H1 (cell line): ENCODE measurements at regions not wholly inside any gene's neighbourhood (a gene's known extent, or its start where the extent isn't known, plus 50 kb on each side); places are given as distances from the start of the nearest gene placed in this dataset.

Source experiments
- CTCF ChIA-PET: fragments of 300-600 bp; sonication (Branson Sonifier 250); formaldehyde crosslinking; loops from one replicate; lab custom pipeline; 2021; ENCODE audit not compliant: partially characterized antibody; lab: Charles Lee
- POLR2A ChIA-PET: fragments of 300-600 bp; sonication (Branson Sonifier 250); formaldehyde crosslinking; loops from one replicate; lab custom pipeline; 2021; ENCODE audit warnings: inconsistent platforms; ENCODE audit not compliant: partially characterized antibody; lab: Charles Lee
- DNase-seq, 2 experiments: peaks; one replicate each; pipeline versions ENCODE4 v3.0.0 to v3.0.0-alpha.2; 2010 to 2022; ENCODE audit warnings: low spot score in 2 of 2, low read depth in 1 of 2, mixed read lengths in 1 of 2
- FAIRE-seq: peaks from 2 replicates; lab custom pipeline; 2011; peaks lifted over from hg19 to GRCh38; lab: Jason Lieb, UNC
- H2AFZ ChIP-seq: 2 replicates; pipeline ENCODE4 v1.8.1; 2012; ENCODE audit warnings: low read length, inconsistent platforms
- H2AK5ac ChIP-seq: 2 replicates; pipeline ENCODE4 v1.6.1; 2013; ENCODE audit warnings: low read depth, low read length
- H2BK120ac ChIP-seq: replicated peaks from 2 replicates; pipeline ENCODE3; 2013; ENCODE audit warnings: low read depth, low read length, inconsistent platforms
- H2BK12ac ChIP-seq: 2 replicates; pipeline ENCODE4 v1.6.1; 2013; ENCODE audit warnings: low read depth, low read length
- H2BK15ac ChIP-seq: 2 replicates; pipeline ENCODE4 v1.6.1; 2013; ENCODE audit warnings: low read length
- H2BK20ac ChIP-seq: 2 replicates; pipeline ENCODE4 v1.6.1; 2013; ENCODE audit warnings: low read length
- H2BK5ac ChIP-seq: 2 replicates; pipeline ENCODE4 v1.6.1; 2013; ENCODE audit warnings: low read depth, low read length
- H3K14ac ChIP-seq: 2 replicates; pipeline ENCODE4 v1.6.1; 2013; ENCODE audit warnings: inconsistent platforms; ENCODE audit not compliant: insufficient read length
- H3K18ac ChIP-seq: 2 replicates; pipeline ENCODE4 v1.6.1; 2013; ENCODE audit warnings: low read length; ENCODE audit errors: extremely low read depth
- H3K23ac ChIP-seq: 2 replicates; pipeline ENCODE4 v1.6.1; 2013; ENCODE audit warnings: inconsistent platforms; ENCODE audit not compliant: insufficient read length
- H3K23me2 ChIP-seq: 2 replicates; pipeline ENCODE4 v1.6.1; 2013; ENCODE audit warnings: low read depth, low read length
- H3K27ac ChIP-seq: 2 replicates; pipeline ENCODE4 v1.6.1; 2011; ENCODE audit warnings: low read depth, low read length, inconsistent platforms
- H3K27me3 ChIP-seq, 4 experiments: replicated peaks in 1 of 4; 1 replicate in 1 of 4; 2 replicates in 3 of 4; pipeline versions ENCODE4 v1.6.1 to v1.8.1; 2011 to 2013; ENCODE audit warnings: low read length in 3 of 4, mild to moderate bottlenecking in 3 of 4, inconsistent platforms in 2 of 4, mixed read lengths in 2 of 4, moderate library complexity in 1 of 4; ENCODE audit not compliant: control insufficient read depth in 3 of 4, insufficient read depth in 3 of 4; ENCODE audit errors: extremely low read depth in 1 of 4
- H3K36me3 ChIP-seq, 4 experiments: 2 replicates each; pipeline versions ENCODE4 v1.6.1 to v1.8.1; 2011 to 2013; ENCODE audit warnings: mild to moderate bottlenecking in 4 of 4, low read length in 3 of 4, moderate library complexity in 2 of 4, control low read depth in 1 of 4, inconsistent platforms in 1 of 4; ENCODE audit not compliant: insufficient read depth in 4 of 4, control insufficient read depth in 2 of 4
- H3K4ac ChIP-seq: replicated peaks from 2 replicates; pipeline ENCODE3; 2013; ENCODE audit warnings: low read length, low read depth, mixed read lengths, inconsistent platforms; ENCODE audit not compliant: insufficient read length
- H3K4me1 ChIP-seq, 4 experiments: replicated peaks in 1 of 4; 1 replicate in 1 of 4; 2 replicates in 3 of 4; pipeline versions ENCODE4 v1.6.1 to v1.8.1; 2011 to 2013; ENCODE audit warnings: low read length in 3 of 4, inconsistent platforms in 2 of 4, mixed read lengths in 1 of 4; ENCODE audit not compliant: insufficient read depth in 4 of 4, control insufficient read depth in 3 of 4
- H3K4me2 ChIP-seq, 2 experiments: 2 replicates each; pipeline versions ENCODE4 v1.6.1 to v1.8.1; 2011 to 2013; ENCODE audit warnings: low read depth in 2 of 2, low read length in 2 of 2, control low read depth in 1 of 2, inconsistent platforms in 1 of 2, mild to moderate bottlenecking in 1 of 2; ENCODE audit not compliant: insufficient read depth in 1 of 2
- H3K4me3 ChIP-seq, 4 experiments: fragments of 200-600, 300-600 bp in 1 of 4; sonication (generic), shearing (Covaris generic), sonication (Bioruptor Twin) in 1 of 4; 2 replicates each; pipeline versions ENCODE4 v1.5.1 to v1.8.1; 2011 to 2016; ENCODE audit warnings: low read length in 4 of 4, low read depth in 3 of 4, control low read depth in 2 of 4, inconsistent platforms in 2 of 4, mild to moderate bottlenecking in 2 of 4, mixed read lengths in 1 of 4, moderate library complexity in 1 of 4; ENCODE audit not compliant: insufficient read depth in 2 of 4; ENCODE audit errors: extremely low read depth in 1 of 4
- H3K56ac ChIP-seq: replicated peaks from 2 replicates; pipeline ENCODE3; 2013; ENCODE audit warnings: low read depth, mild to moderate bottlenecking, mixed read lengths, low read length, inconsistent platforms; ENCODE audit not compliant: insufficient read length
- H3K79me1 ChIP-seq: 2 replicates; pipeline ENCODE4 v1.6.1; 2013; ENCODE audit warnings: low read depth, low read length, control low read depth
- H3K79me2 ChIP-seq, 2 experiments: 2 replicates each; pipeline versions ENCODE4 v1.6.1 to v1.8.1; 2012 to 2013; ENCODE audit warnings: low read length in 2 of 2, mild to moderate bottlenecking in 2 of 2, inconsistent platforms in 1 of 2; ENCODE audit not compliant: insufficient read depth in 2 of 2, control insufficient read depth in 1 of 2
- H3K9ac ChIP-seq, 4 experiments: replicated peaks in 1 of 4; 1 replicate in 1 of 4; 2 replicates in 3 of 4; pipeline versions ENCODE4 v1.6.1 to v1.8.1; 2011 to 2013; ENCODE audit warnings: low read depth in 3 of 4, low read length in 3 of 4, control low read depth in 2 of 4, mild to moderate bottlenecking in 2 of 4, moderate library complexity in 2 of 4, inconsistent platforms in 1 of 4; ENCODE audit errors: extremely low read depth in 1 of 4
- H3K9me3 ChIP-seq, 2 experiments: 2 replicates each; pipeline versions ENCODE4 v1.6.1 to v1.8.1; 2012 to 2013; ENCODE audit warnings: mild to moderate bottlenecking in 2 of 2, moderate library complexity in 2 of 2, control low read depth in 1 of 2, inconsistent platforms in 1 of 2, low read depth in 1 of 2, low read length in 1 of 2, mixed read lengths in 1 of 2; ENCODE audit not compliant: insufficient read depth in 2 of 2
- H4K20me1 ChIP-seq, 2 experiments: replicated peaks in 1 of 2; 2 replicates each; pipeline versions ENCODE3 to v1.8.1; 2011 to 2013; ENCODE audit warnings: inconsistent platforms in 2 of 2, low read length in 2 of 2, mild to moderate bottlenecking in 1 of 2; ENCODE audit not compliant: insufficient read depth in 2 of 2, control insufficient read depth in 1 of 2
- H4K5ac ChIP-seq: 2 replicates; pipeline ENCODE4 v1.6.1; 2013; ENCODE audit warnings: low read length, low read depth, mixed read lengths, inconsistent platforms; ENCODE audit not compliant: insufficient read length
- H4K8ac ChIP-seq: 2 replicates; pipeline ENCODE4 v1.8.0; 2013; ENCODE audit warnings: mild to moderate bottlenecking, moderate library complexity, low read length, inconsistent platforms; ENCODE audit not compliant: insufficient read depth; ENCODE audit errors: extremely low read depth
- H4K91ac ChIP-seq: replicated peaks from 2 replicates; pipeline ENCODE3; 2013; ENCODE audit warnings: low read length, mixed read lengths, inconsistent platforms; ENCODE audit not compliant: insufficient read length
- RAD21 ChIP-seq, 2 experiments: IDR thresholded peaks in 1 of 2; conservative IDR thresholded peaks in 1 of 2; 2 replicates each; pipeline ENCODE4 v1.6.1; 2011; ENCODE audit warnings: low read depth in 2 of 2, low read length in 2 of 2, improper control_type of control experiment in 1 of 2, inconsistent platforms in 1 of 2, mild to moderate bottlenecking in 1 of 2, moderate library complexity in 1 of 2
- RXRA ChIP-seq: IDR thresholded peaks from 2 replicates; pipeline ENCODE4 v1.6.1; 2011; ENCODE audit warnings: low read depth, mild to moderate bottlenecking, low read length, moderate library complexity; ENCODE audit not compliant: insufficient read depth
- WGBS, 2 experiments: shearing (Covaris generic) in 1 of 2; methylation state at CpG; one replicate each; pipeline versions ENCODE4 v1.1.6 to v1.1.7; 2013 to 2015; ENCODE audit warnings: low lambda C conversion rate in 2 of 2, mixed read lengths in 2 of 2, inconsistent platforms in 1 of 2, low coverage in 1 of 2, missing lambda C conversion rate in 1 of 2; ENCODE audit not compliant: insufficient replicate concordance in 2 of 2, insufficient coverage in 1 of 2, insufficient read length in 1 of 2; ENCODE audit errors: extremely low coverage in 1 of 2, missing lambda C conversion rate in 1 of 2; 5-methylcytosine and 5-hydroxymethylcytosine counted together
- TF ChIP-seq, protein P1 (sequence below): IDR thresholded peaks from 2 replicates; pipeline ENCODE4 v1.6.1; 2011; ENCODE audit warnings: low read length, improper control_type of control experiment

DNA sequence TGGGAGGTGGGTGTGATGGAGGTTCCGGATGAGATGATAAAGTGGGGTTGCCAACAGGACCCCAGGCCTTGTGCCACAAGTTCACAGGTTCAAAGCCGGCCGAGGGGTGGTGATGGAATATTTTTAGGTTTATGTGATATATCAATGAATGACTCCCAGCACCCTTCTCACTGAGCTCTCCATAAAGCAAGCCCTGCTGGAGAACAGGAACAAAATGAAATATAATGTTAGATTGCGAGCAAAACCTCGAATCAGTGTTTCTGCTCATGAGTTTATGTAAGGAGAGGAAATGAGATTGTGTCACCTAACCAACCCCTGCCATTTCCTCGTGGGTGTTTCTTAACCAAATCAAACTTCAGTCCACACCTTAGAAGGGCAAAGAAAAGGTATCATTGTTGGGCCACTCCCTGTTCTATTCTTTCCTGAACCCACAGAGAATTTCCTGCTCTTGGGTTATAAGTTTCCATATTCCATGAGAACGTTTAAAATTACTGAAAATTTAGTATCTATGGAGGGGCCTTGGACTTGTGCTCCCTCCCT lies 192.2 kb upstream of the EXOC2 start:
- no peak for FAIRE-seq
- 90% methylated on average over 7 of the region's 7 CpGs; no CpG with 5 or more reads in 1 of the 2 experiments for WGBS, 2 experiments

More for the DNA sequence above, 192.2 kb upstream of the EXOC2 start:
- no peaks in the 10 kb centered on the region for H3K79me1 ChIP-seq
- H2AK5ac ChIP-seq: no peak overlapping the region
- H4K91ac ChIP-seq: no peak overlapping the region
- H4K5ac ChIP-seq: no peak overlapping the region
- no peak overlapping the region for H3K9ac ChIP-seq
- no peak overlapping the region for H2BK12ac ChIP-seq
- CTCF ChIA-PET: interaction anchor here (0.8 kb wide), 1 partner anchor 126 kb away, joined by 3 read pairs; no protein-coding TSS in a partner anchor
- no peak overlapping the region for H2AFZ ChIP-seq
- no peaks in the 10 kb centered on the region; the same call in 1 of the 2 replicates for H3K23me2 ChIP-seq
- no peak for DNase-seq
- no peak overlapping the region for H3K4me3 ChIP-seq
- no peak overlapping the region for H2BK120ac ChIP-seq
- no peak overlapping the region for H2BK15ac ChIP-seq
- POLR2A ChIA-PET: no interaction called here
- H3K9me3 ChIP-seq: no peaks in the 10 kb centered on the region
- no peak overlapping the region for H2BK20ac ChIP-seq
- TF ChIP-seq, protein P1, sequence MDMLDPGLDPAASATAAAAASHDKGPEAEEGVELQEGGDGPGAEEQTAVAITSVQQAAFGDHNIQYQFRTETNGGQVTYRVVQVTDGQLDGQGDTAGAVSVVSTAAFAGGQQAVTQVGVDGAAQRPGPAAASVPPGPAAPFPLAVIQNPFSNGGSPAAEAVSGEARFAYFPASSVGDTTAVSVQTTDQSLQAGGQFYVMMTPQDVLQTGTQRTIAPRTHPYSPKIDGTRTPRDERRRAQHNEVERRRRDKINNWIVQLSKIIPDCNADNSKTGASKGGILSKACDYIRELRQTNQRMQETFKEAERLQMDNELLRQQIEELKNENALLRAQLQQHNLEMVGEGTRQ: no peak
- TF ChIP-seq RAD21 (IDR thresholded peaks at IDR 0.05 in 1 of 2, conservative IDR thresholded peaks at IDR 0.05 in 1 of 2; ENCODE audit: low read depth in 2 of 2, low read length in 2 of 2) (no peak), RXRA (no peak)
- H3K18ac ChIP-seq: no peak overlapping the region
- H3K4ac ChIP-seq: no peak overlapping the region
- no peak overlapping the region for H3K27ac ChIP-seq
- no peaks in the 10 kb centered on the region for H4K20me1 ChIP-seq
- H3K14ac ChIP-seq: no peak overlapping the region
- H3K4me1 ChIP-seq: peaks cover 0 to 3% (median 0%) of the 10 kb centered on the region in 4 experiments; a peak in 1 of 7 replicates
- no peak overlapping the region for H4K8ac ChIP-seq
- H3K36me3 ChIP-seq: no peaks in the 10 kb centered on the region
- H3K27me3 ChIP-seq: no peaks in the 10 kb centered on the region
- no peak overlapping the region for H3K4me2 ChIP-seq
- H3K79me2 ChIP-seq: no peaks in the 10 kb centered on the region
- no peak overlapping the region for H3K23ac ChIP-seq
- H2BK5ac ChIP-seq: no peak overlapping the region
- H3K56ac ChIP-seq: no peak overlapping the region
